ENCODE measurements at regions not wholly inside any gene's neighbourhood (a gene's known extent, or its start where the extent isn't known, plus 50 kb on each side); places are given as distances from the start of the nearest gene placed in this dataset.

DNA sequence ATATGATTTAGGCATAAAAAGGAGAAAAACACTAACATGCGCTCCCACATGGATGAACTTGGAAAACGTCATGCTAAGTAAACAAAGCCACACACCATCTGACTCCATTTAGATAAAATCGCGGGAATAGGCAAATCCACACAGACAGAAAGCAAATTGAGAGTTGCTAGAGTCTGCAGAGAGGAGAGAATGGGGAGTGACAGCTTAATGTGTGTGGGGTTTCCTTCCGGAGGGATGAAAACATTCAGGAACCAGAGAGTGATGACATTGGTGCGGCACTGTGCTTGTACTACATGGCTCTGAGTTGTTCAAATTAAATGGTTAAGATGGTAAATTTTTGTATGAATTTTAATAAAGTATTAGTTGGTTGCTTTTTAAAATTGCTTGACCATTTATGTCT is 482.9 kb upstream of the AKR1E2 start:
- Histone ChIP-seq H3K9me3 (ENCODE audit: low read depth) (no peaks in the 10 kb centered on the region), H3K4me2 (no peak overlapping the region), H3K27me3 (no peaks in the 10 kb centered on the region), H3K36me3 (replicated peaks; ENCODE audit: insufficient read depth, low read depth) (no peaks in the 10 kb centered on the region), H3K4me3 (no peak overlapping the region), H3K79me2 (no peaks in the 10 kb centered on the region), H2AFZ (no peak overlapping the region), H3K27ac (no peak overlapping the region), H3K9me2 (replicated peaks; ENCODE audit: insufficient read depth) (no peaks in the 10 kb centered on the region), H3K4me1 (ENCODE audit: insufficient read depth) (peaks cover 5% of the 10 kb centered on the region), H4K20me1 (ENCODE audit: insufficient read depth, poor library complexity, severe bottlenecking) (no peaks in the 10 kb centered on the region)
- WGBS (ENCODE audit: low lambda C conversion rate, missing lambda C conversion rate), result 90% methylated on average over 6 of the region's 6 CpGs
- no peak for TF ChIP-seq EZH2 (IDR thresholded peaks at IDR 0.05; ENCODE audit: borderline replicate concordance)
- no peak for DNase-seq (ENCODE audit: low spot score)

DNA sequence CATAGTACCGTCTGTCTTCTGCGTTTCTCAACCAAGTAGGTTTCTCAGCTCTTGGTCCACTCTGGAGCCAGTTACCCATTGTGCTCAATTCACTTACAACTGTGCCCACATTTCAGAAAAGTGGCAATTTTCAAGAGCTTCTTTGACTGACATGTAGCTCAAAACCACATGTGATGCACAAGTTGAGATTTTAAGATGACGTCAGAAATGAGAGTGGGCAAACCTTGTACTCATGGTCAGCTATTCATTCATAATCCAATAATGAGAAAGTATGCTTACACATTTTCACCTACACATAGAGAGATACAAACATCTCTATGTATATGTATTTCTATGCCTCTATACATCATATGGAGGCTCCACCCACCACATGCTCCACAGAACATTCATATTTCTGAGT is 487.2 kb upstream of the AKR1E2 start:
- no peaks in the 10 kb centered on the region for H3K79me2 ChIP-seq
- H3K4me3 ChIP-seq, result no peak overlapping the region
- DNase-seq (ENCODE audit: low spot score), result no peak
- H2AFZ ChIP-seq, result no peak overlapping the region
- no peaks in the 10 kb centered on the region for H3K9me3 ChIP-seq (ENCODE audit: low read depth)
- no peaks in the 10 kb centered on the region for H3K36me3 ChIP-seq (replicated peaks; ENCODE audit: insufficient read depth, low read depth)
- H3K27ac ChIP-seq, result no peak overlapping the region
- TF ChIP-seq, protein P1, sequence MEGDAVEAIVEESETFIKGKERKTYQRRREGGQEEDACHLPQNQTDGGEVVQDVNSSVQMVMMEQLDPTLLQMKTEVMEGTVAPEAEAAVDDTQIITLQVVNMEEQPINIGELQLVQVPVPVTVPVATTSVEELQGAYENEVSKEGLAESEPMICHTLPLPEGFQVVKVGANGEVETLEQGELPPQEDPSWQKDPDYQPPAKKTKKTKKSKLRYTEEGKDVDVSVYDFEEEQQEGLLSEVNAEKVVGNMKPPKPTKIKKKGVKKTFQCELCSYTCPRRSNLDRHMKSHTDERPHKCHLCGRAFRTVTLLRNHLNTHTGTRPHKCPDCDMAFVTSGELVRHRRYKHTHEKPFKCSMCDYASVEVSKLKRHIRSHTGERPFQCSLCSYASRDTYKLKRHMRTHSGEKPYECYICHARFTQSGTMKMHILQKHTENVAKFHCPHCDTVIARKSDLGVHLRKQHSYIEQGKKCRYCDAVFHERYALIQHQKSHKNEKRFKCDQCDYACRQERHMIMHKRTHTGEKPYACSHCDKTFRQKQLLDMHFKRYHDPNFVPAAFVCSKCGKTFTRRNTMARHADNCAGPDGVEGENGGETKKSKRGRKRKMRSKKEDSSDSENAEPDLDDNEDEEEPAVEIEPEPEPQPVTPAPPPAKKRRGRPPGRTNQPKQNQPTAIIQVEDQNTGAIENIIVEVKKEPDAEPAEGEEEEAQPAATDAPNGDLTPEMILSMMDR (IDR thresholded peaks at IDR 0.05; ENCODE audit: poor library complexity), result no peak
- TF ChIP-seq EZH2 (IDR thresholded peaks at IDR 0.05; ENCODE audit: borderline replicate concordance) (no peak), EZH2phosphoT487 (IDR thresholded peaks at IDR 0.05; ENCODE audit: low read depth, severe bottlenecking, unreplicated experiment) (no peak)
- H4K20me1 ChIP-seq (ENCODE audit: insufficient read depth, poor library complexity, severe bottlenecking), result no peaks in the 10 kb centered on the region
- no peak overlapping the region for H3K4me2 ChIP-seq
- peaks cover under 1% of the 10 kb centered on the region for H3K4me1 ChIP-seq (ENCODE audit: insufficient read depth)
- no peaks in the 10 kb centered on the region for H3K9me2 ChIP-seq (replicated peaks; ENCODE audit: insufficient read depth)
- 97% methylated on average over 3 of the region's 3 CpGs for WGBS (ENCODE audit: low lambda C conversion rate, missing lambda C conversion rate)
- no peaks in the 10 kb centered on the region for H3K27me3 ChIP-seq

DNA sequence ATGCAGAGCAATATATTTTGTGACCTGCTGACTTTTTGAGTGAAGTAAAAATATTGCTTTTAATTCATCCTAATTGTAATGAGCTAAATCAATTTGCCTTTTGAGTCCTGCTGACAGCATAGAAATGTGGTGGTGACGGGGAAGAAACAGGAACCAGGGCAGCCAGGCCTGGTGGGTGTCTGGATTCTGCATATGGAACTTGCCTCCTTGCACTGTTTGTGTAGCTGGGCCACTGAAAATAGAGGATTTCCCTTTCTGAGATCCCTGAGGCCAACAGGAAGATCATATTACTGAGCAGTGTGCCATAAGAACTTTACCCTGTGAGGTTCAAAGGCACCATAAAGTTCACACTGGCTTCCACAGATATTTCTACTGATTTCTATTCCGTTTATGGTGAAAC is 488.4 kb upstream of the AKR1E2 start:
- Histone ChIP-seq H2AFZ (no peak overlapping the region), H3K4me2 (no peak overlapping the region), H3K9me2 (replicated peaks; ENCODE audit: insufficient read depth) (no peaks in the 10 kb centered on the region), H3K4me3 (no peak overlapping the region), H3K27ac (no peak overlapping the region), H4K20me1 (ENCODE audit: insufficient read depth, poor library complexity, severe bottlenecking) (no peaks in the 10 kb centered on the region), H3K4me1 (ENCODE audit: insufficient read depth) (no peaks in the 10 kb centered on the region), H3K9me3 (ENCODE audit: low read depth) (no peaks in the 10 kb centered on the region), H3K79me2 (no peaks in the 10 kb centered on the region), H3K36me3 (replicated peaks; ENCODE audit: insufficient read depth, low read depth) (no peaks in the 10 kb centered on the region), H3K27me3 (no peaks in the 10 kb centered on the region)
- no peak for DNase-seq (ENCODE audit: low spot score)
- 74% methylated on average over 2 of the region's 2 CpGs for WGBS (ENCODE audit: low lambda C conversion rate, missing lambda C conversion rate)
- TF ChIP-seq EZH2 (IDR thresholded peaks at IDR 0.05; ENCODE audit: borderline replicate concordance), result no peak
- TF ChIP-seq, protein P1 (IDR thresholded peaks at IDR 0.05; ENCODE audit: poor library complexity), result no peak
- no peak for TF ChIP-seq EZH2phosphoT487 (IDR thresholded peaks at IDR 0.05; ENCODE audit: low read depth, severe bottlenecking, unreplicated experiment)

DNA sequence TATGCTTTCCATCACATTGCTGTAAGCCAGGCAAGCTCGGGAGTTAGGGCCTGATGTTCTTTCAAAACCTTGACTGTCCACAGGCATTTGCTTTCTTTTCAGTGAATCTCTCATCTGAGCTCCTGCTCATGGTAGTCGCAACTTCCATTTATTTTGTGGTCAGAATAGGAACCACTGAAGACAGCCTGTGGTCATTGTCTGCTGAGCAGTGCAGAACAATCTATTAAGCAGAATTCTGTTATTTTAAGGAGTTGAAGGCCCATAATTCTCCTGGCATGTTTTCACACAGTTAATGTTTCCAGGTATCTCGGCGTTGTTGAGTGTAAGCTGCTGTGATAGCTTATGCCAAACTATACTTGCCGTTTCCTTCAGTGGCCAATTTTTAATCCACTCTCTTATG is 491.1 kb upstream of the AKR1E2 start:
- Histone ChIP-seq H3K27ac (no peak overlapping the region), H3K4me1 (ENCODE audit: insufficient read depth) (no peaks in the 10 kb centered on the region), H3K9me3 (ENCODE audit: low read depth) (no peaks in the 10 kb centered on the region), H3K4me2 (no peak overlapping the region), H3K9me2 (replicated peaks; ENCODE audit: insufficient read depth) (no peaks in the 10 kb centered on the region), H3K79me2 (no peaks in the 10 kb centered on the region), H2AFZ (no peak overlapping the region), H4K20me1 (ENCODE audit: insufficient read depth, poor library complexity, severe bottlenecking) (no peaks in the 10 kb centered on the region), H3K27me3 (no peaks in the 10 kb centered on the region), H3K4me3 (no peak overlapping the region), H3K36me3 (replicated peaks; ENCODE audit: insufficient read depth, low read depth) (no peaks in the 10 kb centered on the region)
- DNase-seq (ENCODE audit: low spot score), result no peak
- TF ChIP-seq, protein P1 (IDR thresholded peaks at IDR 0.05; ENCODE audit: poor library complexity), result no peak
- TF ChIP-seq EZH2phosphoT487 (IDR thresholded peaks at IDR 0.05; ENCODE audit: low read depth, severe bottlenecking, unreplicated experiment) (no peak), EZH2 (IDR thresholded peaks at IDR 0.05; ENCODE audit: borderline replicate concordance) (no peak)
- 89% methylated on average over 5 of the region's 5 CpGs for WGBS (ENCODE audit: low lambda C conversion rate, missing lambda C conversion rate)
